ENCODE measurements at regions not wholly inside any gene's neighbourhood (a gene's known extent, or its start where the extent isn't known, plus 50 kb on each side); places are given as distances from the start of the nearest gene placed in this dataset.

GRCh38 chr13:106738186-106738678 is 170.3 kb upstream of the ARGLU1 start:
- no peak for TF ChIP-seq CTCF (IDR thresholded peaks at IDR 0.05)
- no peak for TF ChIP-seq POLR2A (IDR thresholded peaks at IDR 0.05)
